Lower leg skin (tissue), 3 donors: ENCODE measurements at regions not wholly inside any gene's neighbourhood (a gene's known extent, or its start where the extent isn't known, plus 50 kb on each side); places are given as distances from the start of the nearest gene placed in this dataset.

ENCODE experiments used
- POLR2A ChIP-seq, 2 donors: fragments of 450-650 bp; IDR thresholded peaks; one replicate each; pipeline ENCODE4 v1.6.1; 2016 to 2017; ENCODE audit warnings: antibody characterized with exemption in 2 of 2, mild to moderate bottlenecking in 1 of 2, moderate library complexity in 1 of 2
- TF ChIP-seq, protein P1 (sequence below), 3 donors: fragments of 450-650 bp; IDR thresholded peaks; one replicate each; pipeline ENCODE4 v1.5.1; 2016; ENCODE audit warnings: antibody characterized with exemption in 3 of 3, mild to moderate bottlenecking in 3 of 3, moderate library complexity in 2 of 3

DNA sequence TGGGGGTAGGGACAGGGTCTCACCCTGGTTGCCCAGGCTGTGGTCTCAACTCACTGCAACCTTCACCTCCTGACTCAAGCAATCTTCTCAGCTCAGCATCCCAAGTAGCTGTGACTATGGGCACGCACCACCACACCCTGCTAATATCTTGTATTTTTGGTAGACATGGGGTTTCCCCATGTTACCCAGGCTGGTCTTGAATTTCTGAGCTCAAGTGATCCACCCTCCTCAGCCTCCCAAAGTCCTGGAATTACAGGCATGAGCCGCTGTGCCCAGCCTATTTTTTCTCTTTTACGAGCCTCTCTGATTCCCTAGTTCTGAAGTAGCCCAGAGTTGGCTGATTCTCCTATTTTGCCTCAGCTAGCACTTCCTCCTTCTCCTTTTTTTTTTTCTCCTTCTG, 83.6 kb downstream of the ZNF280B start:
- TF ChIP-seq, protein P1, sequence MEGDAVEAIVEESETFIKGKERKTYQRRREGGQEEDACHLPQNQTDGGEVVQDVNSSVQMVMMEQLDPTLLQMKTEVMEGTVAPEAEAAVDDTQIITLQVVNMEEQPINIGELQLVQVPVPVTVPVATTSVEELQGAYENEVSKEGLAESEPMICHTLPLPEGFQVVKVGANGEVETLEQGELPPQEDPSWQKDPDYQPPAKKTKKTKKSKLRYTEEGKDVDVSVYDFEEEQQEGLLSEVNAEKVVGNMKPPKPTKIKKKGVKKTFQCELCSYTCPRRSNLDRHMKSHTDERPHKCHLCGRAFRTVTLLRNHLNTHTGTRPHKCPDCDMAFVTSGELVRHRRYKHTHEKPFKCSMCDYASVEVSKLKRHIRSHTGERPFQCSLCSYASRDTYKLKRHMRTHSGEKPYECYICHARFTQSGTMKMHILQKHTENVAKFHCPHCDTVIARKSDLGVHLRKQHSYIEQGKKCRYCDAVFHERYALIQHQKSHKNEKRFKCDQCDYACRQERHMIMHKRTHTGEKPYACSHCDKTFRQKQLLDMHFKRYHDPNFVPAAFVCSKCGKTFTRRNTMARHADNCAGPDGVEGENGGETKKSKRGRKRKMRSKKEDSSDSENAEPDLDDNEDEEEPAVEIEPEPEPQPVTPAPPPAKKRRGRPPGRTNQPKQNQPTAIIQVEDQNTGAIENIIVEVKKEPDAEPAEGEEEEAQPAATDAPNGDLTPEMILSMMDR (IDR thresholded peaks at IDR 0.05) = no peak
- TF ChIP-seq POLR2A (IDR thresholded peaks at IDR 0.05) = no peak
